Keratinocyte (primary cell): ENCODE measurements at regions not wholly inside any gene's neighbourhood (a gene's known extent, or its start where the extent isn't known, plus 50 kb on each side); places are given as distances from the start of the nearest gene placed in this dataset.

Source experiments
- EZH2 ChIP-seq: IDR thresholded peaks from one replicate; pipeline ENCODE4 v1.6.1; 2012; ENCODE audit warnings: inconsistent platforms, mild to moderate bottlenecking, low read length, moderate library complexity
- TF ChIP-seq, protein P1 (sequence below), 3 experiments: IDR thresholded peaks in 1 of 3; conservative IDR thresholded peaks in 1 of 3; optimal IDR thresholded peaks in 1 of 3; 2 replicates in 2 of 3; 3 replicates in 1 of 3; pipeline versions ENCODE3 to v1.5.1; 2011; ENCODE audit warnings: low read length in 3 of 3, mild to moderate bottlenecking in 3 of 3, moderate library complexity in 2 of 3, control low read depth in 1 of 3, inconsistent platforms in 1 of 3; ENCODE audit not compliant: insufficient read depth in 2 of 3; ENCODE audit errors: extremely low read depth in 1 of 3

- TF ChIP-seq, protein P1, sequence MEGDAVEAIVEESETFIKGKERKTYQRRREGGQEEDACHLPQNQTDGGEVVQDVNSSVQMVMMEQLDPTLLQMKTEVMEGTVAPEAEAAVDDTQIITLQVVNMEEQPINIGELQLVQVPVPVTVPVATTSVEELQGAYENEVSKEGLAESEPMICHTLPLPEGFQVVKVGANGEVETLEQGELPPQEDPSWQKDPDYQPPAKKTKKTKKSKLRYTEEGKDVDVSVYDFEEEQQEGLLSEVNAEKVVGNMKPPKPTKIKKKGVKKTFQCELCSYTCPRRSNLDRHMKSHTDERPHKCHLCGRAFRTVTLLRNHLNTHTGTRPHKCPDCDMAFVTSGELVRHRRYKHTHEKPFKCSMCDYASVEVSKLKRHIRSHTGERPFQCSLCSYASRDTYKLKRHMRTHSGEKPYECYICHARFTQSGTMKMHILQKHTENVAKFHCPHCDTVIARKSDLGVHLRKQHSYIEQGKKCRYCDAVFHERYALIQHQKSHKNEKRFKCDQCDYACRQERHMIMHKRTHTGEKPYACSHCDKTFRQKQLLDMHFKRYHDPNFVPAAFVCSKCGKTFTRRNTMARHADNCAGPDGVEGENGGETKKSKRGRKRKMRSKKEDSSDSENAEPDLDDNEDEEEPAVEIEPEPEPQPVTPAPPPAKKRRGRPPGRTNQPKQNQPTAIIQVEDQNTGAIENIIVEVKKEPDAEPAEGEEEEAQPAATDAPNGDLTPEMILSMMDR (optimal IDR thresholded peaks at IDR 0.05 in 1 of 3, IDR thresholded peaks at IDR 0.05 in 1 of 3, conservative IDR thresholded peaks at IDR 0.05 in 1 of 3; ENCODE audit: extremely low read depth in 1 of 3, insufficient read depth in 2 of 3, low read length in 3 of 3) = no peak
- no peak for TF ChIP-seq EZH2
Observed at GRCh38 chr14:56358851-56359614, 220.6 kb upstream of the TMEM260 start.
